ENCODE measurements at regions not wholly inside any gene's neighbourhood (a gene's known extent, or its start where the extent isn't known, plus 50 kb on each side); places are given as distances from the start of the nearest gene placed in this dataset.

- DNase-seq (ENCODE audit: low read depth, low spot score): no peak
Measured at GRCh38 chr18:72368308-72368707, 175.8 kb downstream of the CBLN2 start.

GRCh38 chr18:72360634-72361033, 183.5 kb downstream of the CBLN2 start:
- no peak for DNase-seq (ENCODE audit: low read depth, low spot score)

GRCh38 chr18:72342933-72343332, 201.2 kb downstream of the CBLN2 start:
- no peak for DNase-seq (ENCODE audit: low read depth, low spot score)

GRCh38 chr18:72339976-72340375, 204.2 kb downstream of the CBLN2 start:
- DNase-seq (ENCODE audit: low read depth, low spot score): no peak

- no peak for DNase-seq (ENCODE audit: low read depth, low spot score)
Measured at GRCh38 chr18:72336786-72337185, 207.4 kb downstream of the CBLN2 start.

GRCh38 chr18:72329533-72329932, 214.6 kb downstream of the CBLN2 start:
- DNase-seq (ENCODE audit: low read depth, low spot score): no peak

- DNase-seq (ENCODE audit: low read depth, low spot score): no peak
Measured at GRCh38 chr18:72325307-72325706, 218.8 kb downstream of the CBLN2 start.

GRCh38 chr18:72324677-72325076, 219.5 kb downstream of the CBLN2 start:
- DNase-seq (ENCODE audit: low read depth, low spot score): no peak

- DNase-seq (ENCODE audit: low read depth, low spot score): no peak
Measured at GRCh38 chr18:72316497-72316896, 227.6 kb downstream of the CBLN2 start.

- no peak for DNase-seq (ENCODE audit: low read depth, low spot score)
Measured at GRCh38 chr18:72283148-72283925, 260.8 kb downstream of the CBLN2 start.

GRCh38 chr18:72273025-72273424, 271.1 kb downstream of the CBLN2 start:
- DNase-seq (ENCODE audit: low read depth, low spot score): no peak

GRCh38 chr18:72261590-72261989, 282.6 kb downstream of the CBLN2 start:
- DNase-seq (ENCODE audit: low read depth, low spot score): no peak

- no peak for DNase-seq (ENCODE audit: low read depth, low spot score)
Measured at GRCh38 chr18:72246076-72246475, 298.1 kb downstream of the CBLN2 start.

- no peak for DNase-seq (ENCODE audit: low read depth, low spot score)
Measured at GRCh38 chr18:72235422-72235821, 308.7 kb downstream of the CBLN2 start.

GRCh38 chr18:72233106-72233505, 311.0 kb downstream of the CBLN2 start:
- no peak for DNase-seq (ENCODE audit: low read depth, low spot score)

GRCh38 chr18:72232644-72233043, 311.5 kb downstream of the CBLN2 start:
- DNase-seq (ENCODE audit: low read depth, low spot score): no peak

- no peak for DNase-seq (ENCODE audit: low read depth, low spot score)
Measured at GRCh38 chr18:72225958-72226357, 318.2 kb downstream of the CBLN2 start.

- DNase-seq (ENCODE audit: low read depth, low spot score): no peak
Measured at GRCh38 chr18:72223733-72224132, 320.4 kb downstream of the CBLN2 start.

GRCh38 chr18:72208920-72209676, 335.0 kb downstream of the CBLN2 start:
- peak; percentile 1 for DNase-seq (ENCODE audit: low read depth, low spot score)

- DNase-seq (ENCODE audit: low read depth, low spot score): no peak
Measured at GRCh38 chr18:72207280-72207679, 336.9 kb downstream of the CBLN2 start.

- DNase-seq (ENCODE audit: low read depth, low spot score): no peak
Measured at GRCh38 chr18:72206814-72207213, 337.3 kb downstream of the CBLN2 start.

GRCh38 chr18:72201032-72201431, 343.1 kb downstream of the CBLN2 start:
- no peak for DNase-seq (ENCODE audit: low read depth, low spot score)

- no peak for DNase-seq (ENCODE audit: low read depth, low spot score)
Measured at GRCh38 chr18:72197591-72197990, 346.6 kb downstream of the CBLN2 start.

Data from ELF-1 (cell line).